HG03108 (cell line): ENCODE measurements at regions not wholly inside any gene's neighbourhood (a gene's known extent, or its start where the extent isn't known, plus 50 kb on each side); places are given as distances from the start of the nearest gene placed in this dataset.
"Not testable (repeated sequence)": the region's sequence is repeated elsewhere in the genome, so short reads cannot be mapped to it uniquely, and the experiment has no call there.

Experiments used
- ATAC-seq: cut with Tn5 transposase; IDR thresholded peaks from one replicate; pipeline ENCODE4 v1.9.1; 2021; ENCODE audit warnings: moderate library complexity; ENCODE audit not compliant: unreplicated experiment

DNA sequence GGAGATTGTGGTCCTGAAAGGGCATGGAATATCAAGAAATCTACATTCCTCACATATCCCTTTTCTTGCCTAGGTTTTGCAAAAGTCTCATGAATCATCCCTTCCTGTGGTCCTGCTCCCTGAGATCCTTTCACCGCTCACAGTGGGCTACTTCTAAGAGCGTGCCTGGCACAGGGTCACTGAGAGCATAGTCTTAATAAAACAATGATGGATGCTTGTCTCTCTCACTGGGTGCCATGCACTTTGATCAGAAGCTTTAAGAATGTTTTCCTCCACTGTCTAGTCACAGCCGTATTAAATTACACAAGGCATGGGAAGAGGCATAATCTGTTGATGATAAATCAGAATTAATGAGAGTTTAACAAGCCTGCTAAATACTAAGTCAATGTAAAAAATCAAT, 269.7 kb upstream of the ATP10A start:
- ATAC-seq, result no peak

DNA sequence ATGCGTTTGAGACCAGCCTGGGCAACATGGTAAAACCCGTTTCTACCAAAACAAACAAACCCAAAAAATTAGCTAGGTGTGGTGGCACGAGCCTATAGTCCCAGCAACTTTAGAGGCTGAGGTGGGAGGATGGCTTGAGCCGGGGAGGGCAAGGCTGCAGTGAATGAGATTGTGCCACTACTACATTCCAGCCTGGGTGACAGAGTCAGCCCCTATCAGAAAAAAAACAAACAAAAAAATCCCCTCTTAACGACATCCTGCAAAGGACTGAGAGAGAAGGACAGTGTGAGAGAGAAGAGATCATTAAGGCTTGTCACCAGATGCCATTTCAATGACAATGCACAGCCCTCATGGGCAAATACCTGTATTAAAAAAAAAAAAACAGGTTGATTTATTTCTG, 266.7 kb upstream of the ATP10A start:
- no peak for ATAC-seq

DNA sequence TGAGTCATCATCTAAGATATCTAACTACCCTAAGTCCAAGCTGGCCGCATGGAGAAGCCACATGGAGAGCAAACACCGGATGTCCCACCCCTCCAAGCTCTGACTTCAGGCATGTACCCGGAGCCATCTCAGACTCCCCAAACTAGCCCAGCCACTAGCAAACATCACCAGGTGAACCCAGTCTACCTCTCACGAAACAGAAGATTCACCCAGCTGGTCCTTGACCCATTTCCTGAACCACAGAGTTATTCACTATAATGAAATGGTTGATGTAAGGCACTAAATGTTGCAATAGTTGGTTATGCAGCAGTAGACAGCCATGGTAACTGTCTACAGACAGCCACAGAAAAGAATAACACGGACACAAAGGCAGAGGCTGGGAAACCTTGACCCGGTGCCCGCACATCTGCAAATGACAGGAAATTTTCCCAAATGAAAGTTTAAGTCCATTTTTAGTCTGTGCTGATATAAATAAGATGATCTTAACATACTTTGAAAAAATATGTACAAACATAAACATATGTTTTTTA, 265.5 kb upstream of the ATP10A start:
- no peak for ATAC-seq

DNA sequence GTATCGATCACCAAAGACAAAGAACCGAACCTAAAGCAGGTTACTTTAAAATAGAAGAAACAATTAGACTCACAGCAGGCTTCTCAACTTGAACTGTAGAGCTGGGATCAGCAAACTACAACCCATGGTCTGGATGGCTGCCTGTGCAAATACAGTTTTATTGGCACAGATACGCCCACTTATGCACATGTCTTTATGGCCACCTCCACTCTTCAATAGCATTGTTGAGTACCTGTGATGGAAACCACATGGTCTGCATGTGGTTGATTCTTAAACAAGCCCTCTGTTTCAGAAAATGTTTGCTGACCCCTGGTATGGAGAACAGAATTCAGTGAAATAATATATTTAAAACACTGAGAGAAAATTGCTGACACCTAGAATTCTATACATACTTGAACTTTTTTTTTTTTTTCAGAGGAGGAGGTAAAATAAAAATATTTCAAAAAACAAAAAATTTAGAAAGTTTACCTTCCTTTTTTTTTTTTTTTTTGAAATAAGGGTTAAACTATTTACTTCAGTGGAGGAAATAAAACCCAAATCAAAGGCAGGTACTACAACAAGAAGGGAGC, 263.8 kb upstream of the ATP10A start:
- ATAC-seq, result no peak

DNA sequence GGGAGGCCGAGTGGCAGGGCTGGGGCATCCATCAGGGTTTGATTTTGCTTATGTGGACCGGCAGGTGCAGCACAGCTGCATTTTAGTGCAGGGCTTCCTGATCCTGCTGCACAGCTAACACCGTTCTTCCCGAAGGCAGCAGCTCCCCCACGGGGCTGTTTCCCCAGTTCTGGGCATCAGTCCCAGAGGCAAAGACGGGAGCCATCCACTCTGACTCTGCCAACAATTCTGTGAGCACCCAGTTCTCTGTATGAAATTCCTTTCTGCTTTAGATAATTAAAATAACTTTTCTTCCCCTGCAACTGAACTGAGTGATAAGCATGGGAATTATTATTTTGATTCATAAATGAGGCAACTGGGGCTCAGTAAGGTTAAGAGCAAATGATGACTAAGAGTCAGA, 262.9 kb upstream of the ATP10A start:
- no peak for ATAC-seq

DNA sequence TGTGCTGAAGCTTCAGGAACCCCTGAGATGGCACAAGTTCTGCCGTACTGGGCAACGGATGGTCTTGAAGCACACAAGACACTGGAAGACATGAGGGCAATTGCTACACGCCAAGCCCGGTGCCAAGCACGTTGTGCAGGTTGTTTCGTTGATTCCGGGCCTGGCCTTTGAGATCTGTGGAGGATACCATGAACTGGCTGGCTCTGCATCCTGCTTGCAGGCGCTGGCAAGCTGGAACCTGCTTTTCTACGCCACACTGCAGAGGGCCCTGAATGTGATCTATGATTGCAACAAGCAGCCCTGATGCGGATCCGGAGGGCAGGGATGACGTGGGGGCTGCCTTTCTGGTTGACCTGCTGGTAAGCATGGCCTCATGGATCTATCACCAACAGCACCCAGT, 262.5 kb upstream of the ATP10A start:
- no peak for ATAC-seq

DNA sequence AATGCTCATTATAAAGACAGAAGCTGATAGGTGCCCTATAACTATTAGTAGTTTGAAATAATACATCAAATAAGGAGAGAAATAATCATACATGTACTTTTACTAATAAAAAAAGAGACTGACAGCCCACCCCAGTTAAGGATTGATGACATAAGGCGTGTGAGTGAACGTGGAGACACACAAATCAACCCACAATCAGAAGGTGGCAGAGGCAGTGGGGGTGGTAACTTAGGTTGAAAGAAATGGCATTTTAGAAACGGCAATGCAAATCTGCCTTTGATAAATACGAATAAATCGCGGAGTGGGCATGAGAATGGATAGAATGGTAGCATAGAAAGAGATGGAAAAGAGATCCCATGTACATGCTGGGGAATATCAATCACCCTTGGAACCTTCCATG, 256.2 kb upstream of the ATP10A start:
- no peak for ATAC-seq

DNA sequence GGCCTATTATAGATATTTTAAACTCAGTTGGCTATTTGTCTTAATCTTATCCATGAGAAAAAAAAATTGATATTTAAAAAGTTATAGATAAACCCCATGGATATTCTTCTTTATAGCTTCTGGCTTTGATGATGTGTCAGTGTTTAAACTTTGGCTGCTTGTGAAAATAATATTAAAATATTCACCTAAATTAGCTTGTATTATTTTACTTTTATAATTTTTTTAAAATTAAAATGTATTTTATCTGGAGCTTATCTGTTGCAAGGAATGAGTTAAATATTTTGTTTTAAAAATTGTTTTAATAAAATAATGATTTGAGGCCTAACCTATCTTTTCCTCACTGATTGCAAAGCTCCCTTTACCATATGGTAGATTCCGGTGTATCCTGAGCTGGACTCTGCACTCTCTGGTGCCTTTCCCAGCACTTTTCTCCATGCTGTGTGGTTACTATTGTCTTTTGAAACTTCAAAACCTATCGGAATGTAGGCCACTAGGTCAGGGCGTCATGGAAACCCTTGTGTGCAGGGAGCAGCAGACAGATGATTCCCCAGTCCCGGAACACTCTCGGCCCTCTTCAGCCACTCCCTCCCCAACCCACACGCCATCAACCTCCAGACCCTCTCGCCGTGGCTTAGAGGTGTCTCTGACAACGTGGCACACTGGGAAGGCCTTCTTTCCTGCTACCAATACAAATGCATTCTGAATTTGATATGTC, 252.3 kb upstream of the ATP10A start:
- no peak for ATAC-seq

DNA sequence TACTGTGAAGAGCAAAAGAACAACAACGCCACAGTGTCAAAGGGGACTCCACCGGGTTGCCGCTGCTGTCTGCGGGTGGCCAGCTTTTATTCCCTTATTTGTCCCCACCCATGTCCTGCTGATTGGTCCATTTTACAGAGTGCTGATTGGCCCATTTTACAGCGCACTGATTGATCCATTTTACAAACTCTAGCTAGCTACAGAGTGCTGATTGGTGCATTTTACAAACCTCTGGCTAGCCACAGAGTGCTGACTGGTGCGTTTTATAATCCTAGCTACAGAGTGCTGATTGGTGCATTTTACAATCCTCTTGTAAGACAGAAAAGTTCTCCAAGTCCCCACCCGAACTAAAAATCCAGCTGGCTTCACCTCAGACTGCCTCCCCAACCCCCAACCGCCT, 251.0 kb upstream of the ATP10A start:
- not testable (repeated sequence) for ATAC-seq

DNA sequence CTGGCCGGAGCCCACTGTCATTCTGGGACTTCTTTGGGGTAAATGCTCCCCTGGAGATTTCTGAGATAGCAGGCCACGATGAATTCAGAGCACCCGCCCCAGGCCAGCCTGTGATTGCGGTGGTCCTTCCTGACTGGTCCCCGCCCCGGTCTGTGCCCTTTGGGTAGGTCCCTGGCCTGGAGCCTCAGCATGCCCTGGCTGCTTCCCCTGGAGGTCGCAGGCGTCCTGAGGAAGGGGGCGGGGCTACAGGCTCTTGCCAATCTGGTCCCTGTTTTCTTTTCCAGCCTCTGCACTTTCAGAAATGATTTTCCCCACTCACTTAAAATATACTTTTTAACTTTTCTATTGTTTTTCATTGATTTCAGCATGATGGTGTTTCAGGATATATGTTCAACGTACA, 250.2 kb upstream of the ATP10A start:
- no peak for ATAC-seq

DNA sequence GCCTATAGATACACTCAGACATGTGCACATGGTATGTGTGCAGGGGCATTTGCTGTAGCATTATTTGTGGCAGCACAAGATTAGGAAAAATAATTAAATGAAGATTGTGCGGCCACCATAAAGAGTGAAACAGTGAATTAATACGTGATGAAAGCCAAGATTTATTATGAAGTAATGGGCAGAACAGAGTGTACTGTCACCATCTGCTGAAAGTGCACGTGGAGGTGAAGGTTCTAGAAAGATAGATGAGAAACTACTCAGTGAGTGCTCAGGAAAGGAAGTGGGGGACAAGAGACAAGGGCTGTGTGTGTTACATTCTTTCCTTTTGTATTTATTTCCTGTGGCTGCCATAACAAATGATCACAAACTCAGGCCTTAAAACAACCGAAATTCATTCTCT, 246.1 kb upstream of the ATP10A start:
- ATAC-seq, result no peak

DNA sequence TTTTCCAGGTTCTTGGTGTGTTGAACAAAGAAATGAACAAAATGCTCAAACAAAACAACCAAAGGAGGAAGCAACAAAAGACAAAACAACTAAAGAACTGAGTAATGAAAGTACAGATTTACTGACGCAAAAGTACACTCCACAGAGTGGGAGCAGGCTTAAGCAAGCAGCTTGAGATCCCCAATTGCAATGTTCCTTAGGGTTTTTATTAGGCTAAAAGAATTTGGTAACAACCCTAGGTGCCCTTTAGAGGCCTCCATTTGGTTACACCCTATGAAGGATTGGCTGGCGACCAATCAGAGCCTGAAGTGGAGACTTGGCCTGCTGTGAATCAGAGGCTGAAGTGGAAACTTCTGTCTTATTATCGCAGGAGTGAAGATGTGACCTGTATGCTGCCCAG, 243.4 kb upstream of the ATP10A start:
- no peak for ATAC-seq

DNA sequence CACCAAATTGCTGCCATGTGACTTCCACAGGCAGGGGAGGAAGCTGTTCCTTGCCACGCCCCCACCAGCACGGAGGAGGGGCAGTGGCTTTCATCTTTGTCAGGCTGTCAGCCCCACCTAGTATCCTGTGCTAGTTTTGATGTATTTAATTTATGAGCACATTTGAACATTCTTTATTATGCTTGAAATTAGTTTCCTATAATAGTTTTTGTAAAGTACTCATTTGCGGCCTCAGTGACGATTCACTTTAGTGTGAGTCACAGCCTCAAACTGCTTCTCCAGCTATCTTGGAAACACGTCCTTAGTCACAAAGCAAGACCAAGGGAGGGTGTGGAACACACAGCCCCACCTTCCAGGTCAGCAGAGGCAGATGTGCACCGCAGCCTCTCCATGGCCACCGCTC, 239.9 kb upstream of the ATP10A start:
- ATAC-seq, result no peak

DNA sequence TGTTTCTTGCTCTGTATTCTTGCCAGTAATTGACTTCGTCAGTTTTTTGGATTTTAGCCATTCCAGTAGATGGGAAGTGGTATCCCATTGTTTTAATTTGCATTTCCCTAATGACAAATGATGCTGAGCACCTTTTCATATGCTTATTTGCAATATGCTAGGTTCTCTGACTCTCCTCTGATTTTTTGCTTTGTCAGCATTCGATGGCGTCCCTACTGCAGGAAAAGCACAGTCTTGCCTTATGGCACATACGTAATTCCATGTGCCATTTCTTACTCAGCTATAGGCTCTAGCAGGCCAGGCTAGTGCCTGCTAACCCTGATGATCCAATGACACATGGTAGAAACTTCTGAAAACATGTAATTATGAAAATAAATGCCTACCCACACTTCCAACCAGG, 239.2 kb upstream of the ATP10A start:
- ATAC-seq, result no peak

DNA sequence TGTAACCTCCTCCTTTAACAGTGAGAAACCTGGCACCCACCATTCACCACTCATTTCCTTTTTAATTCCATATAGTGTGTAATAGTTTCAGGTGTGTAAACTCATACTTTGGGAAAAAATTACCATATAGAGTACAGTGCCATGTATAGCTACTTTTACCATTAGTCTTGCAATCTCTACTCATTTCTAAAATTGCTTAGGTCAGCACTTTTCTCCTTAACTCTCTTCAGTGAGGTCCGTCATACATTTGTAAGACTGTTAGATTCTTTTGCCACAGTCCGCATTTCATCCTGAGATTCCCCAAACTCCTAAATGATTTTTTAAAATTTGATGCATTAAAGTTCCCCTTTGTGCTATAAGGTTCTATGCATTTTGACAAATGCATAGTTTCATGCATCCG, 238.3 kb upstream of the ATP10A start:
- no peak for ATAC-seq

DNA sequence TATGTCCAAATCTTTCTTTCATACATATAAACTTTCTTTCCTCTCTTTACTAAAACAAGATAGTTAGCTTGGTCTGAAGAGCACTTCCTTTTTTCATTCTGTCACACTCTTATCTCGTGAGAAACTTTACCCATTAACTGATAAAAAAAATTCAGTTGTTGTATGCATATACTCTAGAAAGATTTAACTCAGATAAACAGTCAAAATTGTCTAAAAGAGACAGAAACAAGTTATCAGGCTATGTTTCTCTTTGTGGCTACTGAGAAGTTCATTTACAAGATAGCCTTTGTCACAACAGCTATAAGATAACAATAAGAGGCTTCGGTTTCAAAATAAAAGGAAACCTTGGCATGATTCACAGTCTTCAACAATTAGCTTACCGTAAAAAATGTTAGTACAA, 235.7 kb upstream of the ATP10A start:
- ATAC-seq, result no peak

DNA sequence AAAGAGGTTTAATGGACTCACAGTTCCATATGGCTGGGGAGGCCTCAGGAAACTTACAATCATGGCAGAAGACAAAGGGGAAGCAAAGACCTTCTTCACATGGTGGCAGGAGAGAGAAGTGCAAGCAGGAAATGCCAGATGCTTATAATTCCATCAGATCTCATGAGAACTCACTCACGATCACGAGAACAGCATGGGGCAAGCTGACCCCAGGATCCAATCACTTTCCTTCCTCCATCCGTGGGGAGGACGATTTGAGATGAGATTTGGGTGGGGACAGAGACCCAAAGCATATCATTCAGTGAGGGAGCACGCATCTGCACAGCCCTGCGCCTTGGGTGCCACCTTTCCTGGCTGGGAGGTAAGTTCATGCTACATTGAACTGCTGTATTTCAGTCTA, 234.1 kb upstream of the ATP10A start:
- ATAC-seq, result no peak

DNA sequence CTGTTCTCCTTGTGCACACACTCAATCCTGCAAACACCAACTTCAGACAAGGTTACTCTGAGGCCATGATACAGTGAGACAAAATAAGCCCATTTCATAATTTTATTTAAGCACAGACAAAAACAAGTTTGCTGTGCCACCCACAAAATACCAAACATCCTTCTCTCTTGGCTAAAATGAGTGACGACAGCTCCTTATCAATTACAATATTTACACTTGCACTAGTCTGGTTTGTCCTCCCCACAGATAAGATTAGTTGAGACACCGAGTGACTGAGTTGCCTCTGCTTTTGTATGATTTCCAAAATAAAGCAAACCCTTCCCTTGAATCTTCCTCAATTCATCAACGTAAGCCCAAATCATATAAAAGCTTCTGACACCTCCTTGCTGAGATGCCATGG, 233.5 kb upstream of the ATP10A start:
- no peak for ATAC-seq

DNA sequence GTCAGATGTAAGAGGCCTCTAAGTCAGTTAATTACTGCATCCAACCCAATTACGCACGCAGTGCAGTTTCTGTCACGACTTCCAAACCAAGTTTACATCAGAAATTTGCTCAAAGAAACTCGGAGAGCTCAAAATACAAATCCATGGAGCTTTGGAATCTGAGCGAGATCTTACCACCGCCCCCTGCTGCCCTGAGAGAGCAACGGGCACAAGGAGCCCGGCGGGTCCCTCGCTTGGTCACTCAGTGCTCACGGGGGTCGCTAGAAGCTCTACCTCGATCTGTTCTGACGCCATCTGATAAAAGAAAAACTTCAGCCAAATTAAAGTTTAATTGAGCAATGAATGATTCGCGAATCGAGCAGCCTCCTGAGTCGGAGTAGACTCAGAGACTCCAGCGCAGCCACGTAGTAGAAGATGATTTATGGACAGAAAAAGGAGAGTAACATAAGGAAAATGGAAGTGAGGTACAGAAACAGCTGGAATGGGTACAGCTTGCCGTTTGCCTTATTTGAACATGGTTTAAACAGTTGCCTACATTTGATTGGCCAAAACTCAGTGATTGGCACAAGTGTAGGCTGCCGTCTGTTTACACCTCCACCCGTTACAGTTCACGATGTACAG, 232.7 kb upstream of the ATP10A start:
- no peak for ATAC-seq

DNA sequence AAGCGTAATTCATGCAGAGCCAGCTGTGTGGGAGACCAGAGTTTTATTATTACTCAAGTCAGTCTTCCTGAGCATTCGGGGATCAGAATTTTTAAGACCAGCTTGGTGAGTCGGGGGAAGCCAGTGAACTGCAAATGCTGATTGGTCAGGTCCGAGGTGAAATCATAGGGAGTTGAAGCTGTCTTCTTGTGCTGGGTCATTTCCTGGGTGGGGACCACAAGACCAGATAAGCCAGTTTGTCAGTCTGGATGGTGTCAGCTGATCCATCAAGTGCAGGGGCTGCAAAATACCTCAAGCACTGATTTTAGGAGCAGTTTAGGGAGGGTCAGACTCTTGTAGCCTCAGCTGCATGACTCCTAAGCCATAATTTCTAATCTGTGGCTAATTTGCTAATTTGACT, 228.1 kb upstream of the ATP10A start:
- no peak for ATAC-seq

DNA sequence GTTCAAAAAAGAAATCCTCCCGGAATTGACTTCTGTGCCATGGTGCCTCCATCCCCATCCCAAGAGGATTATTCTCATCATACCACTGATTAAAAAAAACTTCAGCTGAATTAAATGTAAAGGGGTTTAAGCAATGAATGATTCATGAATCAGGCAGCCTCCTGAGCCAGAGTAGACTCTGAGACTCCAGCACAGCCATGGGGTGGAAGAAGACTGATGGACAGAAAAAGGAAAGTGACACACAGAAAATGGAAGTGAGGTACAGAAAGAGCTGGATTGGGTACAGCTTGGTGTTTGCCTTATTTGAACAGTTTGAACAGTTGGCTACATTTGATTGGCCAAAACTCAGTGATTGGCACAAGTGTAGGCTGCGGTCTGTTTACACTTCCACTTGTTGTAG, 224.8 kb upstream of the ATP10A start:
- no peak for ATAC-seq

DNA sequence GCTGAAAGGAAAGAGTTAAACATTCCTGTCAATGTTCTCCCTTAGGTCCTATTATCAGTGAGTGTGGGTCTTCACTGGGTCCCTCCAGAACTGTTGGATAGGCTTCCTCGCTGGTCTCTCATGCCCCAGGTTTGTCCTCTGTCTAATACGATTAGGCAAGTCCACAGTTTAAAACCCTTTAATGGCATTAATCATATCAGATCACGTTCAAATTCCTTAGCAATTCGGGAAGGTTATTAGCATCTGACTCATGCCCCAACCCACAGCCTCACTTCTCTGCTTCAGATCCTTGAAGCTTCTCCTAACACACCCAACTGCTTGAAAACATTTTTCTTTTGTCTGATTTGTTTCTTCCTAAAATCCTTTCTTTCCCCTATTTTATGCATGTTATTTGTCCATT, 224.3 kb upstream of the ATP10A start:
- ATAC-seq, result no peak

DNA sequence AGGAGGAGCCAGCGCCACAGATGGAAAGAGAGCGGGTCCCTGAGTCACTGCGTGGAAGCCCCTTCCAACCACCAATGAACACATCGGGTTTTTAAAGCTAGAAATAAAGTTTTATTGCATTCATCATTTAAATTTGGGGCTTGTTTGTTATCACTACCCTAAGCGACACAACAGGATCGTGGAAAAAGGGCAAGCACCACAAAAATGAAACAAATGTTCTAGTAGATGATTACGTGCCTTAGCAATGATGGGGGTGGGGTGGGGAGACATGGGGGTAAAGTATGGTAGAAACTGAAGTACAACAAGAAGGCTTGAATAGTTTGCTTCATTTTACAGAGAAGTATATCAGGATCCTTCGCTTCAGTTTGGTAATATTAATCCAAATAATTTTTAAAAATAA, 221.6 kb upstream of the ATP10A start:
- ATAC-seq, result no peak
